Esophagus muscularis mucosa (tissue), 4 donors: ENCODE measurements at regions not wholly inside any gene's neighbourhood (a gene's known extent, or its start where the extent isn't known, plus 50 kb on each side); places are given as distances from the start of the nearest gene placed in this dataset.

Source experiments
- DNase-seq: peaks from one replicate; pipeline ENCODE4 v3.0.0-alpha.2; 2017; ENCODE audit errors: extremely low spot score
- H3K27ac ChIP-seq, 4 donors: fragments of 200-600 bp; sonication (generic); replicated peaks in 1 of 4; 1 replicate in 3 of 4; 2 replicates in 1 of 4; pipeline ENCODE4 v1.5.1; 2016 to 2019; ENCODE audit warnings: mild to moderate bottlenecking in 1 of 4
- H3K27me3 ChIP-seq, 4 donors: fragments of 200-600 bp; sonication (generic); one replicate each; pipeline versions ENCODE4 v1.5.1 to v1.6.0; 2016 to 2019
- H3K36me3 ChIP-seq, 4 donors: fragments of 200-600 bp; sonication (generic); one replicate each; pipeline ENCODE4 v1.5.1; 2016 to 2019
- H3K4me1 ChIP-seq, 4 donors: fragments of 200-600 bp; sonication (generic); one replicate each; pipeline ENCODE4 v1.5.1; 2016 to 2019
- H3K4me3 ChIP-seq, 4 donors: fragments of 200-600 bp; sonication (generic); 1 replicate in 2 of 4; 2 replicates in 2 of 4; pipeline ENCODE4 v1.5.1; 2016 to 2019; ENCODE audit warnings: mild to moderate bottlenecking in 4 of 4, moderate library complexity in 1 of 4
- H3K9me3 ChIP-seq, 4 donors: fragments of 200-600 bp; sonication (generic); 1 replicate in 3 of 4; 2 replicates in 1 of 4; pipeline ENCODE4 v1.5.1; 2016 to 2019
- CTCF ChIP-seq, 3 experiments: fragments of 200-600 bp in 2 of 3; fragments of 450-650 bp in 1 of 3; sonication (generic) in 2 of 3; IDR thresholded peaks; one replicate each; pipeline ENCODE4 v1.5.1; 2017 to 2019; ENCODE audit warnings: antibody characterized with exemption in 3 of 3, mild to moderate bottlenecking in 2 of 3, moderate library complexity in 1 of 3
- EP300 ChIP-seq: sonication (generic); formaldehyde crosslinking; IDR thresholded peaks from one replicate; pipeline ENCODE4 v1.6.1; 2017; ENCODE audit warnings: antibody characterized with exemption
- POLR2A ChIP-seq: fragments of 450-650 bp; IDR thresholded peaks from one replicate; pipeline ENCODE4 v1.6.1; 2017; ENCODE audit warnings: antibody characterized with exemption, moderate library complexity, mild to moderate bottlenecking, low read depth
- POLR2AphosphoS5 ChIP-seq, 2 donors: sonication (generic); formaldehyde crosslinking; IDR thresholded peaks; one replicate each; pipeline ENCODE4 v1.6.1; 2017; ENCODE audit warnings: antibody characterized with exemption in 2 of 2
- WGBS: methylation state at CpG from one replicate; pipeline ENCODE4 v1.1.5; 2018; 5-methylcytosine and 5-hydroxymethylcytosine counted together
- intact Hi-C: fragments of 100-400 bp; cut with DNase I; formaldehyde crosslinking; loops from one replicate; pipeline ENCODE4 v1.15.1; 2023

- peaks cover 0 to 6% (median 5%) of the 10 kb centered on the region in 4 donors for H3K4me1 ChIP-seq
- no peaks in the 10 kb centered on the region for H3K36me3 ChIP-seq
- H3K27me3 ChIP-seq: peaks cover 0 to 81% (median 7%) of the 10 kb centered on the region in 4 donors
- no peaks in the 10 kb centered on the region for H3K9me3 ChIP-seq
- WGBS: 11% methylated on average over 2 of the region's 2 CpGs
- no peak overlapping the region for H3K27ac ChIP-seq
- DNase-seq: no peak
- intact Hi-C loops: loop anchor here (2.0 to 5.0 kb wide), 2 partner anchors 301 to 939 kb away; no protein-coding TSS in a partner anchor
- TF ChIP-seq CTCF (IDR thresholded peaks at IDR 0.05) (no peak), POLR2A (no peak), EP300 (no peak), POLR2AphosphoS5 (IDR thresholded peaks at IDR 0.05) (no peak)
- H3K4me3 ChIP-seq: no peak overlapping the region
Observed at GRCh38 chr10:129031844-129032150, 435.2 kb upstream of the MGMT start.

GRCh38 chr10:129032372-129033313 is 434.4 kb upstream of the MGMT start:
- no peak overlapping the region for H3K4me3 ChIP-seq
- intact Hi-C loops: loop anchor here (5.0 kb wide), 1 partner anchor 300 kb away; no protein-coding TSS in a partner anchor
- H3K4me1 ChIP-seq: peaks cover 0 to 6% (median 5%) of the 10 kb centered on the region in 4 donors
- no peak overlapping the region for H3K27ac ChIP-seq
- TF ChIP-seq POLR2AphosphoS5 (IDR thresholded peaks at IDR 0.05) (no peak), EP300 (no peak)
- WGBS: 71% methylated on average over 28 of the region's 28 CpGs
- no peaks in the 10 kb centered on the region for H3K36me3 ChIP-seq
- peak; percentile 83 for DNase-seq
- H3K27me3 ChIP-seq: peaks cover 0 to 89% (median 7%) of the 10 kb centered on the region in 4 donors
- no peaks in the 10 kb centered on the region for H3K9me3 ChIP-seq

- peaks cover 0 to 91% (median 7%) of the 10 kb centered on the region in 4 donors for H3K27me3 ChIP-seq
- TF ChIP-seq EP300: no peak
- TF ChIP-seq CTCF (IDR thresholded peaks at IDR 0.05): no peak
- TF ChIP-seq POLR2AphosphoS5 (IDR thresholded peaks at IDR 0.05): no peak
- no peak for TF ChIP-seq POLR2A
- intact Hi-C loops: loop anchor here (5.0 kb wide), 1 partner anchor 299 kb away; no protein-coding TSS in a partner anchor
Observed at GRCh38 chr10:129033340-129033739, 433.7 kb upstream of the MGMT start.

GRCh38 chr10:129033790-129034272 is 433.2 kb upstream of the MGMT start:
- intact Hi-C loops: loop anchor here (5.0 kb wide), 1 partner anchor 298 kb away; no protein-coding TSS in a partner anchor
- no peaks in the 10 kb centered on the region for H3K36me3 ChIP-seq
- WGBS: 91% methylated on average over 14 of the region's 14 CpGs
- DNase-seq: peak; percentile 91
- no peaks in the 10 kb centered on the region for H3K9me3 ChIP-seq
- peaks cover 0 to 86% (median 7%) of the 10 kb centered on the region in 4 donors for H3K27me3 ChIP-seq
- H3K27ac ChIP-seq: no peak overlapping the region
- H3K4me3 ChIP-seq: no peak overlapping the region
- no peak for TF ChIP-seq CTCF (IDR thresholded peaks at IDR 0.05)
- no peak for TF ChIP-seq POLR2A
- no peak for TF ChIP-seq EP300
- TF ChIP-seq POLR2AphosphoS5 (IDR thresholded peaks at IDR 0.05): no peak
- H3K4me1 ChIP-seq: peaks cover 0 to 6% (median 6%) of the 10 kb centered on the region in 4 donors

More at GRCh38 chr10:129033340-129033739, 433.7 kb upstream of the MGMT start:
- 85% methylated on average over 8 of the region's 8 CpGs for WGBS
- Histone ChIP-seq H3K4me1 (peaks cover 0 to 6% (median 5%) of the 10 kb centered on the region in 4 donors), H3K4me3 (no peak overlapping the region), H3K27ac (no peak overlapping the region), H3K36me3 (no peaks in the 10 kb centered on the region), H3K9me3 (no peaks in the 10 kb centered on the region)
- peak; percentile 64 for DNase-seq
